ENCODE measurements at regions not wholly inside any gene's neighbourhood (a gene's known extent, or its start where the extent isn't known, plus 50 kb on each side); places are given as distances from the start of the nearest gene placed in this dataset.

DNA sequence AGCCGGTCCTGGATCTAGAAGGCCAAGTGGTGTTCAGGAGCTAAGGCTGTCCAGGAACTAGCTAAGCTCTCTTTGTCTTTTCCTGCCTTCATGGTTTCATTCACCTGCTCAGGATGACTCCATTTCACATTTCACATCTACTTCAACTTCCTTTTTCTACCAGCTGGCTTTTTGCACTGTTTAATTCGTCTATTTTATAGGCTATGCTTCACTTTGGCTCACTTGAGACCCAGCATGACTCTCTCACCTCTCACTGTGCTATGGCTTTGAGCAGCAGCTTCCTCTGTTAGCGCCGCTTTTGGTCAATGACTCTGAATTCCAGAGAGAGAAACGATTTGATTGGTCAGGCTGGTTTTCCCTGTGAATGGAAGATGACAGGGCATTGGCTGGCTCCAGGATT lies 213.5 kb upstream of the CLNK start:
- H3K36me3 ChIP-seq (ENCODE audit: control insufficient read depth in 2 of 2, insufficient read depth in 1 of 2, low read length in 2 of 2): no peaks in the 10 kb centered on the region
- no peak overlapping the region for H3K4me3 ChIP-seq (ENCODE audit: low read depth, low read length)
- no peak overlapping the region for H3K27ac ChIP-seq (ENCODE audit: extremely low read depth, low read depth, low read length)
- no peaks in the 10 kb centered on the region for H3K9me3 ChIP-seq (ENCODE audit: control insufficient read depth, insufficient read depth, low read depth, low read length)
- ChIA-PET CTCF (no interaction called here), POLR2A (no interaction called here)
- no peak for TF ChIP-seq GLI4 (tag by site-specific recombination; IDR thresholded peaks at IDR 0.05)
- no peak for TF ChIP-seq ZNF292 (tag by site-specific recombination; IDR thresholded peaks at IDR 0.05; ENCODE audit: borderline replicate concordance, low read depth)
- TF ChIP-seq ZNF138 (tag by site-specific recombination; IDR thresholded peaks at IDR 0.05; ENCODE audit: borderline replicate concordance): no peak
- TF ChIP-seq, protein P1, sequence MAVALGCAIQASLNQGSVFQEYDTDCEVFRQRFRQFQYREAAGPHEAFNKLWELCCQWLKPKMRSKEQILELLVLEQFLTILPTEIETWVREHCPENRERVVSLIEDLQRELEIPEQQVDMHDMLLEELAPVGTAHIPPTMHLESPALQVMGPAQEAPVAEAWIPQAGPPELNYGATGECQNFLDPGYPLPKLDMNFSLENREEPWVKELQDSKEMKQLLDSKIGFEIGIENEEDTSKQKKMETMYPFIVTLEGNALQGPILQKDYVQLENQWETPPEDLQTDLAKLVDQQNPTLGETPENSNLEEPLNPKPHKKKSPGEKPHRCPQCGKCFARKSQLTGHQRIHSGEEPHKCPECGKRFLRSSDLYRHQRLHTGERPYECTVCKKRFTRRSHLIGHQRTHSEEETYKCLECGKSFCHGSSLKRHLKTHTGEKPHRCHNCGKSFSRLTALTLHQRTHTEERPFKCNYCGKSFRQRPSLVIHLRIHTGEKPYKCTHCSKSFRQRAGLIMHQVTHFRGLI (tag by site-specific recombination; IDR thresholded peaks at IDR 0.05): no peak
- TF ChIP-seq, protein P2, sequence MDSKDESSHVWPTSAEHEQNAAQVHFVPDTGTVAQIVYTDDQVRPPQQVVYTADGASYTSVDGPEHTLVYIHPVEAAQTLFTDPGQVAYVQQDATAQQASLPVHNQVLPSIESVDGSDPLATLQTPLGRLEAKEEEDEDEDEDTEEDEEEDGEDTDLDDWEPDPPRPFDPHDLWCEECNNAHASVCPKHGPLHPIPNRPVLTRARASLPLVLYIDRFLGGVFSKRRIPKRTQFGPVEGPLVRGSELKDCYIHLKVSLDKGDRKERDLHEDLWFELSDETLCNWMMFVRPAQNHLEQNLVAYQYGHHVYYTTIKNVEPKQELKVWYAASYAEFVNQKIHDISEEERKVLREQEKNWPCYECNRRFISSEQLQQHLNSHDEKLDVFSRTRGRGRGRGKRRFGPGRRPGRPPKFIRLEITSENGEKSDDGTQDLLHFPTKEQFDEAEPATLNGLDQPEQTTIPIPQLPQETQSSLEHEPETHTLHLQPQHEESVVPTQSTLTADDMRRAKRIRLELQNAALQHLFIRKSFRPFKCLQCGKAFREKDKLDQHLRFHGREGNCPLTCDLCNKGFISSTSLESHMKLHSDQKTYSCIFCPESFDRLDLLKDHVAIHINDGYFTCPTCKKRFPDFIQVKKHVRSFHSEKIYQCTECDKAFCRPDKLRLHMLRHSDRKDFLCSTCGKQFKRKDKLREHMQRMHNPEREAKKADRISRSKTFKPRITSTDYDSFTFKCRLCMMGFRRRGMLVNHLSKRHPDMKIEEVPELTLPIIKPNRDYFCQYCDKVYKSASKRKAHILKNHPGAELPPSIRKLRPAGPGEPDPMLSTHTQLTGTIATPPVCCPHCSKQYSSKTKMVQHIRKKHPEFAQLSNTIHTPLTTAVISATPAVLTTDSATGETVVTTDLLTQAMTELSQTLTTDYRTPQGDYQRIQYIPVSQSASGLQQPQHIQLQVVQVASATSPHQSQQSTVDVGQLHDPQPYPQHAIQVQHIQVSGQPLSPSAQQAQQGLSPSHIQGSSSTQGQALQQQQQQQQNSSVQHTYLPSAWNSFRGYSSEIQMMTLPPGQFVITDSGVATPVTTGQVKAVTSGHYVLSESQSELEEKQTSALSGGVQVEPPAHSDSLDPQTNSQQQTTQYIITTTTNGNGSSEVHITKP (tag by site-specific recombination; IDR thresholded peaks at IDR 0.05): no peak
- TF ChIP-seq PRDM1 (tag by site-specific recombination; IDR thresholded peaks at IDR 0.05): no peak
- no peak for TF ChIP-seq GLI2 (tag by site-specific recombination; IDR thresholded peaks at IDR 0.05; ENCODE audit: borderline replicate concordance, low read depth)
- TF ChIP-seq SETDB1 (IDR thresholded peaks at IDR 0.05; ENCODE audit: insufficient read length, low read length): no peak
- no peaks in the 10 kb centered on the region for H3K4me1 ChIP-seq (ENCODE audit: control insufficient read depth, insufficient read depth, low read length)

DNA sequence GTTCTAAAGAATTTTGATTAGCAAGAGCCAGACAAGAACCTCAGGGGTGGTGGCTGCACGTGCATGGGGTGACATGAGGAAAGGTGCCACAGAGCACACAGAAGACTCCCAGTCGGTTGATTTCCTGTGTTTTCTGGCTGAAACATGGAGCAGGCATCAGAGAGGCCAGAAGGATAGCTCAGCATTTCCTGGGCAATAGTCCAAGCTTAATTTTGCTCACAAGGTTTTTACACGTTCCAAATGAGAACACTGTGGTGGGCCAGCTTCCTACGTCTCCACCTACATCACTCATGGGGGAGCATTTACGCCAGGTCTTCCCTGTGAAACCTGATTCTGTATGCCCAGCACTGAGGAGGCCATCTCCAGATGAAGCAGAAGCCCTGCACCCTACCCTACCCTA lies 212.5 kb upstream of the CLNK start:
- POLR2A ChIA-PET: no interaction called here
- TF ChIP-seq ZNF843 (tag by site-specific recombination; IDR thresholded peaks at IDR 0.05): no peak
- TF ChIP-seq HOXA7 (CRISPR knock-in tag; IDR thresholded peaks at IDR 0.05; ENCODE audit: borderline replicate concordance): no peak
- TF ChIP-seq, protein P3, sequence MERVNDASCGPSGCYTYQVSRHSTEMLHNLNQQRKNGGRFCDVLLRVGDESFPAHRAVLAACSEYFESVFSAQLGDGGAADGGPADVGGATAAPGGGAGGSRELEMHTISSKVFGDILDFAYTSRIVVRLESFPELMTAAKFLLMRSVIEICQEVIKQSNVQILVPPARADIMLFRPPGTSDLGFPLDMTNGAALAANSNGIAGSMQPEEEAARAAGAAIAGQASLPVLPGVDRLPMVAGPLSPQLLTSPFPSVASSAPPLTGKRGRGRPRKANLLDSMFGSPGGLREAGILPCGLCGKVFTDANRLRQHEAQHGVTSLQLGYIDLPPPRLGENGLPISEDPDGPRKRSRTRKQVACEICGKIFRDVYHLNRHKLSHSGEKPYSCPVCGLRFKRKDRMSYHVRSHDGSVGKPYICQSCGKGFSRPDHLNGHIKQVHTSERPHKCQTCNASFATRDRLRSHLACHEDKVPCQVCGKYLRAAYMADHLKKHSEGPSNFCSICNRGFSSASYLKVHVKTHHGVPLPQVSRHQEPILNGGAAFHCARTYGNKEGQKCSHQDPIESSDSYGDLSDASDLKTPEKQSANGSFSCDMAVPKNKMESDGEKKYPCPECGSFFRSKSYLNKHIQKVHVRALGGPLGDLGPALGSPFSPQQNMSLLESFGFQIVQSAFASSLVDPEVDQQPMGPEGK (tag by site-specific recombination; IDR thresholded peaks at IDR 0.05): no peak
- no peak for TF ChIP-seq OSR2 (tag by site-specific recombination; IDR thresholded peaks at IDR 0.05)
- TF ChIP-seq, protein P4, sequence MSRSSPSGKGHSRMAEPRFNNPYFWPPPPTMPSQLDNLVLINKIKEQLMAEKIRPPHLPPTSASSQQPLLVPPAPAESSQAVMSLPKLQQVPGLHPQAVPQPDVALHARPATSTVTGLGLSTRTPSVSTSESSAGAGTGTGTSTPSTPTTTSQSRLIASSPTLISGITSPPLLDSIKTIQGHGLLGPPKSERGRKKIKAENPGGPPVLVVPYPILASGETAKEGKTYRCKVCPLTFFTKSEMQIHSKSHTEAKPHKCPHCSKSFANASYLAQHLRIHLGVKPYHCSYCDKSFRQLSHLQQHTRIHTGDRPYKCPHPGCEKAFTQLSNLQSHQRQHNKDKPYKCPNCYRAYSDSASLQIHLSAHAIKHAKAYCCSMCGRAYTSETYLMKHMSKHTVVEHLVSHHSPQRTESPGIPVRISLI (tag by site-specific recombination; IDR thresholded peaks at IDR 0.05): no peak
- TF ChIP-seq WT1 (tag by site-specific recombination; IDR thresholded peaks at IDR 0.05): no peak
- no peak for TF ChIP-seq KLF10 (tag by site-specific recombination; IDR thresholded peaks at IDR 0.05)
- no peak for TF ChIP-seq ZNF521 (tag by site-specific recombination; IDR thresholded peaks at IDR 0.05)
- TF ChIP-seq, protein P5, sequence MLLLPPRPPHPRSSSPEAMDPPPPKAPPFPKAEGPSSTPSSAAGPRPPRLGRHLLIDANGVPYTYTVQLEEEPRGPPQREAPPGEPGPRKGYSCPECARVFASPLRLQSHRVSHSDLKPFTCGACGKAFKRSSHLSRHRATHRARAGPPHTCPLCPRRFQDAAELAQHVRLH (tag by site-specific recombination; IDR thresholded peaks at IDR 0.05): no peak
- no peak for TF ChIP-seq ZNF76 (tag by site-specific recombination; IDR thresholded peaks at IDR 0.05; ENCODE audit: borderline replicate concordance, low read depth)
- no peaks in the 10 kb centered on the region for H3K9me3 ChIP-seq (ENCODE audit: control insufficient read depth, insufficient read depth, low read depth, low read length)
- CTCF ChIA-PET: no interaction called here
- no peaks in the 10 kb centered on the region for H3K4me1 ChIP-seq (ENCODE audit: control insufficient read depth, insufficient read depth, low read length)
- no peak overlapping the region for H3K4me3 ChIP-seq (ENCODE audit: low read depth, low read length)
- H3K27ac ChIP-seq (ENCODE audit: extremely low read depth, low read depth, low read length): no peak overlapping the region
- no peaks in the 10 kb centered on the region for H3K36me3 ChIP-seq (ENCODE audit: control insufficient read depth in 2 of 2, insufficient read depth in 1 of 2, low read length in 2 of 2)
